ENCODE measurements at regions not wholly inside any gene's neighbourhood (a gene's known extent, or its start where the extent isn't known, plus 50 kb on each side); places are given as distances from the start of the nearest gene placed in this dataset.

GRCh38 chr9:88826771-88827181, 164.5 kb upstream of the S1PR3 start:
- ChIA-PET CTCF (ENCODE audit: low intra/inter-chr PET ratio, low total read pairs) (no interaction called here), POLR2A (no interaction called here)
- H3K9me3 ChIP-seq (ENCODE audit: low read length) = no peaks in the 10 kb centered on the region
- no peak for ATAC-seq
- peaks cover 0 to 20% of the 10 kb centered on the region in 2 experiments; a peak in 4 of 5 replicates for H3K27me3 ChIP-seq (ENCODE audit: control insufficient read depth in 1 of 2, insufficient read depth in 2 of 2, low read length in 2 of 2)
- H2AFZ ChIP-seq (ENCODE audit: low read length) = no peak overlapping the region
- in situ Hi-C loops (cut with HindIII; ENCODE audit: extremely low pct_ligation_motif_present, low pct_unique_long_range_greater_than_20kb) (no loop called here), intact Hi-C loops (cut with micrococcal nuclease; ENCODE audit: unreplicated experiment) (no loop called here)
- 0% methylated on average over 1 of the region's 1 CpG for WGBS (ENCODE audit: low lambda C conversion rate)
- H3K79me2 ChIP-seq (ENCODE audit: insufficient read depth, low read length) = no peaks in the 10 kb centered on the region
- no peaks in the 10 kb centered on the region for H4K20me1 ChIP-seq (ENCODE audit: insufficient read depth, low read length)
- no peak overlapping the region for H3K4me3 ChIP-seq (replicated peaks in 1 of 3; ENCODE audit: insufficient read depth in 1 of 3, low read depth in 2 of 3, low read length in 3 of 3)
- no peaks in the 10 kb centered on the region for H3K4me1 ChIP-seq (ENCODE audit: insufficient read depth, low read length)
- FAIRE-seq = no peak
- no peaks in the 10 kb centered on the region for H3K36me3 ChIP-seq (replicated peaks in 1 of 2; ENCODE audit: control insufficient read depth in 1 of 2, insufficient read depth in 2 of 2, low read length in 2 of 2)
- H3K9ac ChIP-seq (ENCODE audit: insufficient read depth, low read depth, low read length) = no peak overlapping the region
- TF ChIP-seq RXRB (CRISPR knock-in tag; IDR thresholded peaks at IDR 0.05; ENCODE audit: borderline replicate concordance) (no peak), ZMYM3 (CRISPR knock-in tag; IDR thresholded peaks at IDR 0.05) (no peak), BORCS8-MEF2B (CRISPR knock-in tag; IDR thresholded peaks at IDR 0.05) (no peak), ZNF710 (CRISPR knock-in tag; IDR thresholded peaks at IDR 0.05; ENCODE audit: borderline replicate concordance) (no peak), DNMT3B (CRISPR knock-in tag; conservative IDR thresholded peaks at IDR 0.05) (no peak), CBX5 (CRISPR knock-in tag; IDR thresholded peaks at IDR 0.05; ENCODE audit: borderline replicate concordance) (no peak), KLF15 (CRISPR knock-in tag; IDR thresholded peaks at IDR 0.05; ENCODE audit: borderline replicate concordance) (no peak), CEBPG (CRISPR knock-in tag; IDR thresholded peaks at IDR 0.05) (no peak), ZNF749 (CRISPR knock-in tag; IDR thresholded peaks at IDR 0.05; ENCODE audit: borderline replicate concordance) (no peak), HMGXB3 (CRISPR knock-in tag; IDR thresholded peaks at IDR 0.05; ENCODE audit: borderline replicate concordance) (no peak), ZNF160 (CRISPR knock-in tag; IDR thresholded peaks at IDR 0.05) (no peak), TSC22D2 (CRISPR knock-in tag; IDR thresholded peaks at IDR 0.05; ENCODE audit: borderline replicate concordance) (no peak), MIER2 (CRISPR knock-in tag; IDR thresholded peaks at IDR 0.05) (no peak)
- no peak overlapping the region for H3K4me2 ChIP-seq (ENCODE audit: low read depth, low read length)
- no peak for DNase-seq (ENCODE audit: low spot score)
- no TSS peak for BruUV-seq (replicated peaks)
- H3K27ac ChIP-seq (ENCODE audit: extremely low read length, insufficient read depth, low read length) = no peak overlapping the region
